ENCODE measurements at regions not wholly inside any gene's neighbourhood (a gene's known extent, or its start where the extent isn't known, plus 50 kb on each side); places are given as distances from the start of the nearest gene placed in this dataset.

DNA sequence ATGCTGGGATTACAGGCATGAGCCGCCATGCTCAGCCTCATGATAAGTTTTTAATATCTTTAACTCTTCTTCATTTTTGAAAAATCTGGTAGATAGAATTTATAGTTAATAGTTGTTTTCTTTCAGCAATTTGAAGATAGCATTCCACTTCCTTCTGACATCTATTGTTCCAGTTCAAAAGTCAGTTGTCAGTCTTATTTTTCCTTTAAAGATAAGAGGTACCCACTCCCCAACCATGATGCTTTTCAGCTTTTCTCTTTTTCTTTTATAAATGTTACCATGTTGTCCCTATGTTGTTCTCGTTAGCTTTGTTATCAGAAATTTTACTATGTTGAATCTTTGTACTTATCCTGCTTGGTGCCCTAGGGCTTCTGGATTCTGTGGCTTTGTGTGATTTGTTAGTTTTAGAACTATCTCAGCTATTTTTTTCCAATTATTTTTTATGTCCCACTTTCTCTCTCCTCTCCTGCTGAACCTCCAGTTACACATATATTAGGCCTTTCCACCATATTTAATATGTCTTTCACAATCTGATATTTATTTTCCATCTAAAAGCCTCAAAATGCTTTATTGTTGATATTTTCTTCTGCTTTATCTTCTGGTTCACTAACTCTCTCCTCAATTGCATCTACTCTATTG, 181.6 kb upstream of the FOXN3 start:
- Mint-ChIP-seq H3K36me3 (peaks cover 45% of the 10 kb centered on the region), H3K27ac (no peak overlapping the region)

DNA sequence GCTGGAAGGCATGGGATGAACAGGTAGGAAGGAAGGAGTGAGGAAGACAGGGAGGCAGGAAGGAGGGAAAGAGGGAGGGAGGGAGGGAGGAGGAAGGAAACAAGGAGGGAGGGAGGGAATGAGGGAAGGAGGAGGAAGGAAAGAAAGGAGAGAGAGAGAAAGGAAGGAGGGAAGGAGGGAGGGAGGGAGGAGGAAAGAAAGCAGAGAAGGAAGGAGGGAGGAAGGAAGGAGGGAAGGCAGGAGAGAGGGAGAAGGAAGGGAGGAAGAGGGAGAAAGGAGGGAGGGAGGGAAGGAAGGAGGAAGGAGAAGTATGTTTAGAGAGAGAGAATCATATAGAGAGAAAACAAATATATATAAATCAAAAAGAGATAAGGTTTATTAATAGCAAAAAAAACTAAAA, 175.9 kb upstream of the FOXN3 start:
- H3K4me3 Mint-ChIP-seq = no peak overlapping the region
- H3K4me1 Mint-ChIP-seq (ENCODE audit: low read depth) = peaks cover 56% of the 10 kb centered on the region
- H3K27me3 Mint-ChIP-seq = no peaks in the 10 kb centered on the region
- H3K27ac Mint-ChIP-seq = peak overlapping the region; percentile 59
- H3K36me3 Mint-ChIP-seq = peaks cover 45% of the 10 kb centered on the region
- H3K9me3 Mint-ChIP-seq (ENCODE audit: low read depth) = peaks cover 34% of the 10 kb centered on the region

More for the DNA sequence above, 181.6 kb upstream of the FOXN3 start:
- no peaks in the 10 kb centered on the region for H3K27me3 Mint-ChIP-seq
- H3K9me3 Mint-ChIP-seq (ENCODE audit: low read depth) = peaks cover 32% of the 10 kb centered on the region
- peaks cover 43% of the 10 kb centered on the region for H3K4me1 Mint-ChIP-seq (ENCODE audit: low read depth)
- H3K4me3 Mint-ChIP-seq = no peak overlapping the region

DNA sequence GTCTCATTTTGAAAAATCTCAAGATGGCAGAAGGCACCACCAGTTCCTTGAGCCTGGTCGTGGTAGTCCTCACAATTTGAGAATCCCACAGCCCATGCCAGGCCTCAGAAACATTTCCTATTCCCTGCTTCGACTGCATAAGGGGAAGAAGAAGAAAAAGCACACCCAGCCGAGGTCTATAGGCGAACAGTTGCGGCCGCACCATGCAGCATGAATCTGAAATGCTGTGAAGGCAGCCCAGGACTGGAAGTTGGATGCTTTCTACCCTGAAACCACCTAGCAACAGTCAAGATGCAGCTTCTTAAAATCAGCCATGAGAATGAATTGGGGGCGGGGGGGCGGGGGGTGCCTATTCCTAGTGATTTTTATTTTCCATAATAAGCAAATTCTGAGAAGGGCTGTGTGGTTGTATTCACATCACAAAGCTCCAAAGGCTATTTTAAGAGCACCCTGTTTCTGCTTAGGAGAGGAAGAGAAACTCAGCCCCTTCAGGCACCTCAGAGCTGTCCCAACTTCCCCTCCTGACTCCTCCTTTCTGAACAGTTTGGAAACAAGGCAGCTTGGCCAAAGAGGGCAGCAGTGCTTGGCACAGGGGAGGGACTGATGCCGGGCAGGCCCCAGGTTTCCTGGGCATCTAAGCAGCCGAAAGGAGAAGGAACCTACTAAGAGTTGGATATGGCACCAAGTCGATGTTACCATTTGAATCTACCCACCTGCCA, 172.5 kb upstream of the FOXN3 start:
- H3K27me3 Mint-ChIP-seq = no peaks in the 10 kb centered on the region
- peak overlapping the region; percentile 76 for H3K27ac Mint-ChIP-seq
- peaks cover 24% of the 10 kb centered on the region for H3K9me3 Mint-ChIP-seq (ENCODE audit: low read depth)
- peaks cover 34% of the 10 kb centered on the region for H3K36me3 Mint-ChIP-seq
- H3K4me3 Mint-ChIP-seq = peak overlapping the region; percentile 28
- peaks cover 76% of the 10 kb centered on the region for H3K4me1 Mint-ChIP-seq (ENCODE audit: low read depth)

DNA sequence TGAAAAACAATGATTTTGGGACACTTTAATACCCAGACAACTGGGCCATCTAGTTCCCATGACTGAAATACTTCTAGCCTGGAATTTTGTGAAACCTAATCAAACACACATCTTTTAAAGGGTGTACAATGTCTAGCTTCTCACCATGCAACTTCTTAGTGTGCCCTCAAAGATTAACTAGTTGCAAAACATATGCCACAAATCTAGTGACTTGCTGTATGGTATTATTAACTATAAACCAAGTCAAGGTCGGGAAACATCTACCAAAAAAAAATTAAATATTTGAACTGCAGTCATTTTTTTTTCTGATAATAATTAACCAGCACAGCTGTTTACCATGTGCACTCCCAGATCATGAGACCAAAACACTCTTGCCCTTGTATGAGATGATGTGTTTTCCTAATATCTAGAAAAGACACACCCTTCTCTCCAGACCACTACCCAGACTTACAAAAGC, 171.8 kb upstream of the FOXN3 start:
- peak overlapping the region; percentile 76 for H3K27ac Mint-ChIP-seq
- peaks cover 27% of the 10 kb centered on the region for H3K36me3 Mint-ChIP-seq
- H3K9me3 Mint-ChIP-seq (ENCODE audit: low read depth) = peaks cover 18% of the 10 kb centered on the region
- peaks cover 74% of the 10 kb centered on the region for H3K4me1 Mint-ChIP-seq (ENCODE audit: low read depth)
- no peaks in the 10 kb centered on the region for H3K27me3 Mint-ChIP-seq
- no peak overlapping the region for H3K4me3 Mint-ChIP-seq

DNA sequence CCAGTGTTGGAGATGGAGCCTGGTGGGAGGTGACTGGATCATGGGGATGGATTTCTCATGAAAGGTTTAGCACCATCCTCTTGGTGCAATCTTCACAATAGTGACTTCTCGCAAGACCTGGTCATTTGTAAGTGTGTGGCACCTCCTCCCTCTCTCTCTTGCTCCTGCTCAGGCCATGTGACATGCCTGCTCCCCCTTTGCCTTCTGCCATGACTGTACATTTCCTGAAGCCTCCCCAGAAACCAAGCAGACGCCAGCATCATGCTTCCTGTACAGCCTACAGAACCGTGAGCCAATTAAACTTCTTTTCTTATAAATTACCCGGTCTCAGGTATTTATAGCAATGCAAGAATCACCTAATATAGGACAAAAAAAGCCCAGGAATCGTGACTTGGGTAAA, 171.0 kb upstream of the FOXN3 start:
- Mint-ChIP-seq H3K27ac (peak overlapping the region; percentile 41), H3K9me3 (ENCODE audit: low read depth) (peaks cover 18% of the 10 kb centered on the region), H3K27me3 (no peaks in the 10 kb centered on the region), H3K36me3 (peaks cover 25% of the 10 kb centered on the region), H3K4me3 (no peak overlapping the region), H3K4me1 (ENCODE audit: low read depth) (peaks cover 76% of the 10 kb centered on the region)

DNA sequence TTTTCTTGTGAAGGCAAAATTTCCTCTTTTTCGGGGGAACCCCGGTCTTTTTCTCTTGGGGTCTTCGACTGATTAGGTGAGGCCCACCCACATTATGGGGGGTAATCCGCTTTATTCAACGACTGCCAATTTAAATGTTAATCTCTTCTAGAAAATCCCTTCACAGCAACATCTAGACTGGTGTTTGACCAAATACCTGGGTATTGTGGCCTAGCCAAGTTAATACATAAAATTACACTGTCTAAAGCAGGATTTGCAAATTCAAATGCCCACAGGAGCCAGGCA, 170.0 kb upstream of the FOXN3 start:
- Mint-ChIP-seq H3K9me3 (ENCODE audit: low read depth) (peaks cover 11% of the 10 kb centered on the region), H3K27ac (peak overlapping the region; percentile 19), H3K27me3 (no peaks in the 10 kb centered on the region), H3K4me3 (no peak overlapping the region), H3K4me1 (ENCODE audit: low read depth) (peaks cover 74% of the 10 kb centered on the region), H3K36me3 (peaks cover 24% of the 10 kb centered on the region)

DNA sequence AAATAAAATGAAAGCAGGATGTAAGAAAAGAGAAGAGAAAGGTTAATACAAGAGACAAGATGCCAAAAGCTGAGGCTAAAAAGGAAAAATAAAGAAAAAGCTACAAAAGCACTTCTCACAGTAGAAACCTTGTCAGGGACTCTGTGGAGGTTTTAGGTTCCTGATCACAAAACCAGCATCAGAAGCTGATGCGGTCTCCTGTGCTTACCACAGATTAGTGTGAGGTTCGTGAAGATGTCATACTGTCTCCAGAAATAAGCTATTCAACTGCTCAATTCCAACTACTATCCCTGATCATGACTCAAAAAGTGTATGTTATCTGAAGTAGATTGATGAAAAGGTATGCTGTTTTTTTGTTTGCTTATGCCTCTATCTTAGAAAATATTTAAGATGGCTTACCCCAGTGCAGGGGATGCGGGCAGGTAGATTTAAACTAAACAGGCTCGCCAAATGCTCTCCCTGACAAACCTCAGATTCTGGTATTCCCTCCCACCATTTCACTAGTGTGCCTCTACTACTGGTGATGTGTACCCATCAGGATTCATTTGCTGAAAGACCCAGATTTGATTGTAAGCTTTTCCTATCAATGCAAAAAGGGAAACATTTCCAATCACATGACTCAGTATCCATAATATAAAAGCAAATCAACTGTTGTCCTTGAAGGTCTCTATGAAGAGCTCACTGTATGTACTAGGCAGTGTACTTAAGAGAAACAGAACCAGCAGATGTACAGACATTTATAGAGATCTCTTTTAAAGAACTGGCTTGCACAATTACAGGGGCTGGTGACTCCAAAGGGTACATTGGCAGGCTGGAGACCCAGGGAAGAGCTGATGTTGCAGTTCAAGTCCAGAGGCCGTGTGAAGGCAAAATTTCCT, 169.5 kb upstream of the FOXN3 start:
- peak overlapping the region; percentile 31 for H3K27ac Mint-ChIP-seq
- peaks cover 8% of the 10 kb centered on the region for H3K9me3 Mint-ChIP-seq (ENCODE audit: low read depth)
- H3K4me1 Mint-ChIP-seq (ENCODE audit: low read depth) = peaks cover 70% of the 10 kb centered on the region
- no peaks in the 10 kb centered on the region for H3K27me3 Mint-ChIP-seq
- H3K36me3 Mint-ChIP-seq = peaks cover 22% of the 10 kb centered on the region
- H3K4me3 Mint-ChIP-seq = peak overlapping the region; percentile 41

DNA sequence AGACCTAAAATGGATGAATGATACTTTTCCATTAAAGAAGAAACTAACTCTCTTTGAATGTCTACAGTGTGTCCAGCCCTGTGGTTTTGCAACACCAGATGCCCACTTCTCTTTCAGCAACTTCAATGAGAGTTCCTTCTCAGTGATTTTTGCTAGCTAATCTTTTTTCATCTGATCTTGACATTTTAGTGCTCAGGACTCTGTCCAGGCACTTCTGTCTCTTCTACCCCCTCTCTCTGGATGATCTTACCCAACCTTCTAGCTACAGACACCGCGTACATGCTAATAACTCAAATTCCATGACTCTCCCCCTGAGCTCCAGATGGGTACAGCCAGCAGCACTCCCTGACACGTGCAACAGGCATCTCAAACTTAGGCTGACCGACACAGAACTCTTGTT, 161.1 kb upstream of the FOXN3 start:
- Mint-ChIP-seq H3K4me1 (ENCODE audit: low read depth) (peaks cover 50% of the 10 kb centered on the region), H3K4me3 (no peak overlapping the region), H3K27ac (peak overlapping the region; percentile 62), H3K36me3 (peaks cover 27% of the 10 kb centered on the region), H3K27me3 (no peaks in the 10 kb centered on the region), H3K9me3 (ENCODE audit: low read depth) (no peaks in the 10 kb centered on the region)

DNA sequence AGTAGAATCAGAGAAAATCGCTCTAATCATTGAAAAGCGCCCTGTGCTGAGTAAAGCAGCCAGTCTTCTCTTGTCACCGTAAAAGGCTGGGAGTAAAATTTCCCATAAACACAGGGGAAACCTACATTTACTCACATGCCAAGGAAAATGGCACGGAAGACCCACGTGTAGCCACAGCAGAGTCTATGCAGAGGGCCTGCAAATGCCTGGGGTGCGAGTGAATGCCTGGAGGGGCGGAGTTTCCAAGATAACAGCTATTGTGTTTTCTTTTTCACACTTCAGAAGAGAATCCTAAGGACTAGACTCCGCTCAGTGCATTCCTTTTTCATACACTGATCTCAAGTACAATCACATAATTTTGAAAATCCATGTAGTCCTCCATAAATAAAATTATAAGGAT, 159.9 kb upstream of the FOXN3 start:
- Mint-ChIP-seq H3K27me3 (no peaks in the 10 kb centered on the region), H3K27ac (no peak overlapping the region), H3K4me3 (no peak overlapping the region), H3K9me3 (ENCODE audit: low read depth) (no peaks in the 10 kb centered on the region), H3K36me3 (peaks cover 20% of the 10 kb centered on the region), H3K4me1 (ENCODE audit: low read depth) (peaks cover 50% of the 10 kb centered on the region)

DNA sequence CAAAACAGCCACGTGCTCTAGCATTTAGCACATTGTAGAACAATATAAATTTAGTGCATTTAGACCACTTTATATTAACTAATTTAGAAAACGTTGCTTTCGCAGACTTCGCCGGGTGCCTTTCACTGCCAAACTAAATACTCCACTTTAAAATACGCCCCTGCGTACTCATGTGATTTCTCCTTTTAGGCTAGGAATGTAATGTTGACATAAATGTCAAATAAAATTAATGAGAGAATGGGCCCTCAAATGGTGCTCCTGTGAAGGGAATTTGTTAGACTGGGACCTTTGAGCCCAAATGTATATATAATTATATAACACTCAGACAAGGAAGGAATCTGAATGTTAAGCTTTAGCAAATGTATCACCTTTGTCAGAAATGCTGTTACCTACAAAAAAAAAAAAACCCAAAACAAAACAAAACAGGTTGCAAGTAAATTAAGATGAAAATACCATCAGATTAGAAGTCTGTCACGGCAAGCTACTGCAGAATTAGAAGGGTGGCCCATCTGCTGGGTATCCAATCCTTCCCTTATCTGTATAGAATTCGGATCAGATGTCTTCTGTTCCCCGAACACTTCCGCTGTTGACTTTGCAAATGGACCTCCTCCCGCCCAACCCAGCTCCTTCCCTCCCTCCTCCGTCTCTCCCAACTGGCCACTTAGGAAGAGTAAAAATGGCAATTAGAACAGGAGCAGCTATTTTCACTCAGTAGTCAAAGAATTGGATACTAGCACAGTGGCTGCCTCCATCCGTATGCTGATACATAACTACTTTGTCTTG, 159.3 kb upstream of the FOXN3 start:
- no peak overlapping the region for H3K27ac Mint-ChIP-seq
- peaks cover 15% of the 10 kb centered on the region for H3K36me3 Mint-ChIP-seq
- H3K27me3 Mint-ChIP-seq = no peaks in the 10 kb centered on the region
- no peaks in the 10 kb centered on the region for H3K9me3 Mint-ChIP-seq (ENCODE audit: low read depth)
- H3K4me1 Mint-ChIP-seq (ENCODE audit: low read depth) = peaks cover 54% of the 10 kb centered on the region
- no peak overlapping the region for H3K4me3 Mint-ChIP-seq

DNA sequence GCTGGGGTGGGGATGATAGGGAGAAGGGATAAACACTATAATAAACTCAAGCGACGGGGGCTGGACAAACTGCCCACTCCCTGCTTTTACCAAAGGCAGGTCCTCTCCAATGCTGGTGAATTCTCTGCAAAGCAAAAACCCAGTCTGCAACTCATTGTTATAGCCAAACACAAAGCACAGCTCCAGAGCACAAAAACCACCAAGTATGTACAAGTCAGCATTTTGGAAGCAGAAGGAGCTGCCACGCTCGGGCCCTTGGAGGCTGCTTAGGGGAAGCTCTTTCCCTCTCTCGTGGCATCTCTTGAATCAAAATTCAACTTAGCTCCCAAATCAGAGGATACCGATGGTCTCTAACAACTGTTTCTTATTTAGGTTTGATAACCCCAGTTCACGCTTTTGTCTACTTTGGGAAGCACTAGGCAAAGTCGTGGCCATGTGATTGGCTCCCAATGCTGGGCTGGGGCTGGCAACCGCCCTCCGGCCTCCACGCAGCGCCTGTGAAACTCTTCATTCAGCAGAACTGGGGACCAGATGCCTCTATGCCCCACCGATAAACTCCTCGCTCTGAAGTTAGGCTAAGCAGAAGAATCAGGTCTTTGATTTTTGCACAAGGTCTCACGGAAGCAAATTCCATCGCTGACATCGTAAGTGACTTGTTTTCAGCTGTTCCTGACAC, 158.5 kb upstream of the FOXN3 start:
- Mint-ChIP-seq H3K9me3 (ENCODE audit: low read depth) (no peaks in the 10 kb centered on the region), H3K36me3 (peaks cover 14% of the 10 kb centered on the region), H3K27me3 (no peaks in the 10 kb centered on the region), H3K4me3 (no peak overlapping the region), H3K27ac (no peak overlapping the region), H3K4me1 (ENCODE audit: low read depth) (peaks cover 59% of the 10 kb centered on the region)

DNA sequence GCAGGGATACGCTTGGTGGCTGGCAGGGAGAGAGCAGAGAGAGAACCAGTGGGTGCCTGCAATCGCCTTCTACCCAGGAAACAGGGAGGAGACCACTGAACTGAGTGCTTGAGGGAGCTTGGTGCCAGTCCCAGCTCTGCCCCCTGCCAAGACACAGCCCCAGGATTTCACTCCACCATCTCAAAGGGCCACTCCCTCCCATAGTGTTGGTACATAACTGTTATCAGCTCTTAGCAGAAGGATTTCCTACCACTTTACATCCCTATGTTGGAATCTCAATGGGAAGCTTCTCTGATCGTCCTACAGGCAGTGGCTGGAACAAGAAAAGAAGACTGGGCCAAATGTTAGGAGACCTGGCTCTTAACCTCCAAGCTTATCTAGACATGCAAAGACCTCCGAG, 157.4 kb upstream of the FOXN3 start:
- no peak overlapping the region for H3K4me3 Mint-ChIP-seq
- peaks cover 14% of the 10 kb centered on the region for H3K36me3 Mint-ChIP-seq
- no peak overlapping the region for H3K27ac Mint-ChIP-seq
- H3K9me3 Mint-ChIP-seq (ENCODE audit: low read depth) = no peaks in the 10 kb centered on the region
- peaks cover 60% of the 10 kb centered on the region for H3K4me1 Mint-ChIP-seq (ENCODE audit: low read depth)
- H3K27me3 Mint-ChIP-seq = no peaks in the 10 kb centered on the region

DNA sequence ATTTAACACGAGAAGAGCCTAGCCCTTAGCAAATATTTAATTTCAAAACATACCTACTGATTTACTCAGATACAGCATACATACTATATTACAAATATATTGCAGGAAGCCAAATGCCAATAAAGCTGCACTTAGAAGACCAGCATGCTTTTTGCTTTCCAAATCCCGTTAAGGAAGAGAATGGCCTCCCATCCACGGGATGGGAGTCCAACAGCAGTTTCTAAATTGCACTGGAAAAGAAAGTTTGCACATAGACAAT, 156.3 kb upstream of the FOXN3 start:
- Mint-ChIP-seq H3K4me1 (ENCODE audit: low read depth) (peaks cover 58% of the 10 kb centered on the region), H3K9me3 (ENCODE audit: low read depth) (no peaks in the 10 kb centered on the region), H3K27me3 (no peaks in the 10 kb centered on the region), H3K4me3 (no peak overlapping the region), H3K36me3 (peaks cover 11% of the 10 kb centered on the region), H3K27ac (no peak overlapping the region)

DNA sequence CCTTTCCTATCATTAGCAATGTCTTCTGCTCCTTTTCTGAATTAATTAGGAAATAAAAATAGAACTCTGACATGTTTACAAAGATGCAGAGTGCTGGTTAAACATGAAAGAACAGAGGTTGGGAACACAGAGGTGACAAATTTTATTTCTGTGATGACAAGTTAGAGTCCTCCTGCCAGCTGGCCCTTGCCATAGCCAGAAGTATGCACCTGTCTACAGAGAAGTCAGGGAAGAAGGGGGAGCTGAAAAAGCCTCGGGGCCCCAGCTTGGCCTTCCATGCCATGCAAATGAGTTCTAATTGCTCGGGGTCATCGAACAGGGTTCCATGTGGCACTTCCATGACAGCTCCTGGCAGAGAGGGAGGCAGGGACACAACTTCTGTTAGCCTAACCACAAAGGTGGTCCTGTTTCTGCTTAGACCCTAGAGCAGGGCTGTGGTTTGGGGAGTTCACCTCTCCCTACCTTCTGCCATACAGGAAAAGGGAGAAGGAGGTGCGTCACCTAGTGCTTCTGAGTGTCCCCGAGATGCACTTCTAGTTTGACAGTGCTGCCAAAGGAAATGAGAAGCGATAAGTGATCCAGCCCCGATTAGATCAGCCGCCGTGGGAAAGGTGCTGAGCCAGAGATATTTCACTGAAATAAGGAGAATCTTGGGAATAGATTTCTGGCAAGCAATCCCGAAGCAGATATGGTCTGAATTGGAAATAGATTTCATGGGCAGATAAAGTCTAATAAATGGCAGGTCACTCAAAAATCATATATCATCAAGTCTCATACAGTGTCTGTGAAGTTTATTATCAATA, 155.8 kb upstream of the FOXN3 start:
- no peak overlapping the region for H3K27ac Mint-ChIP-seq
- no peaks in the 10 kb centered on the region for H3K27me3 Mint-ChIP-seq
- H3K36me3 Mint-ChIP-seq = peaks cover 12% of the 10 kb centered on the region
- no peaks in the 10 kb centered on the region for H3K9me3 Mint-ChIP-seq (ENCODE audit: low read depth)
- H3K4me3 Mint-ChIP-seq = no peak overlapping the region
- peaks cover 58% of the 10 kb centered on the region for H3K4me1 Mint-ChIP-seq (ENCODE audit: low read depth)
